ENCODE measurements at regions not wholly inside any gene's neighbourhood (a gene's known extent, or its start where the extent isn't known, plus 50 kb on each side); places are given as distances from the start of the nearest gene placed in this dataset.
"Not testable (repeated sequence)": the region's sequence is repeated elsewhere in the genome, so short reads cannot be mapped to it uniquely, and the experiment has no call there.

- no peak for DNase-seq (ENCODE audit: extremely low read depth in 1 of 2, low read depth in 1 of 2)
Measured at GRCh38 chr5:167853421-167853820, 438.0 kb upstream of the WWC1 start.

- DNase-seq (ENCODE audit: extremely low read depth in 1 of 2, low read depth in 1 of 2), result no peak
Measured at GRCh38 chr5:167855818-167856217, 435.6 kb upstream of the WWC1 start.

GRCh38 chr5:167857321-167857720 lies 434.1 kb upstream of the WWC1 start:
- DNase-seq (ENCODE audit: extremely low read depth in 1 of 2, low read depth in 1 of 2), result no peak

- not testable (repeated sequence) for DNase-seq (ENCODE audit: extremely low read depth in 1 of 2, low read depth in 1 of 2)
Measured at GRCh38 chr5:167858186-167858855, 433.1 kb upstream of the WWC1 start.

- DNase-seq (ENCODE audit: extremely low read depth in 1 of 2, low read depth in 1 of 2), result no peak
Measured at GRCh38 chr5:167861129-167861927, 430.1 kb upstream of the WWC1 start.

GRCh38 chr5:167861928-167862426 lies 429.5 kb upstream of the WWC1 start:
- DNase-seq (ENCODE audit: extremely low read depth in 1 of 2, low read depth in 1 of 2), result no peak

GRCh38 chr5:167863883-167864282 lies 427.6 kb upstream of the WWC1 start:
- no peak for DNase-seq (ENCODE audit: extremely low read depth in 1 of 2, low read depth in 1 of 2)

- no peak for DNase-seq (ENCODE audit: extremely low read depth in 1 of 2, low read depth in 1 of 2)
Measured at GRCh38 chr5:167864801-167865200, 426.6 kb upstream of the WWC1 start.

GRCh38 chr5:167866797-167867196 lies 424.6 kb upstream of the WWC1 start:
- DNase-seq (ENCODE audit: extremely low read depth in 1 of 2, low read depth in 1 of 2), result no peak

GRCh38 chr5:167867281-167867680 lies 424.2 kb upstream of the WWC1 start:
- no peak for DNase-seq (ENCODE audit: extremely low read depth in 1 of 2, low read depth in 1 of 2)

- DNase-seq (ENCODE audit: extremely low read depth in 1 of 2, low read depth in 1 of 2), result no peak
Measured at GRCh38 chr5:167869125-167869524, 422.3 kb upstream of the WWC1 start.

- DNase-seq (ENCODE audit: extremely low read depth in 1 of 2, low read depth in 1 of 2), result no peak
Measured at GRCh38 chr5:167870055-167870454, 421.4 kb upstream of the WWC1 start.

- DNase-seq (ENCODE audit: extremely low read depth in 1 of 2, low read depth in 1 of 2), result no peak
Measured at GRCh38 chr5:167871091-167871490, 420.4 kb upstream of the WWC1 start.

- DNase-seq (ENCODE audit: extremely low read depth in 1 of 2, low read depth in 1 of 2), result no peak
Measured at GRCh38 chr5:167872791-167873190, 418.7 kb upstream of the WWC1 start.

- no peak for DNase-seq (ENCODE audit: extremely low read depth in 1 of 2, low read depth in 1 of 2)
Measured at GRCh38 chr5:167877114-167877722, 414.2 kb upstream of the WWC1 start.

GRCh38 chr5:167877924-167878323 lies 413.5 kb upstream of the WWC1 start:
- no peak for DNase-seq (ENCODE audit: extremely low read depth in 1 of 2, low read depth in 1 of 2)

- DNase-seq (ENCODE audit: extremely low read depth in 1 of 2, low read depth in 1 of 2), result no peak
Measured at GRCh38 chr5:167880420-167880819, 411.0 kb upstream of the WWC1 start.

- DNase-seq (ENCODE audit: extremely low read depth in 1 of 2, low read depth in 1 of 2), result no peak
Measured at GRCh38 chr5:167881041-167881440, 410.4 kb upstream of the WWC1 start.

- no peak for DNase-seq (ENCODE audit: extremely low read depth in 1 of 2, low read depth in 1 of 2)
Measured at GRCh38 chr5:167886196-167886595, 405.2 kb upstream of the WWC1 start.

GRCh38 chr5:167888393-167888792 lies 403.1 kb upstream of the WWC1 start:
- DNase-seq (ENCODE audit: extremely low read depth in 1 of 2, low read depth in 1 of 2), result no peak

GRCh38 chr5:167889276-167889675 lies 402.2 kb upstream of the WWC1 start:
- DNase-seq (ENCODE audit: extremely low read depth in 1 of 2, low read depth in 1 of 2), result no peak
